PC-9 (cell line): ENCODE measurements at regions not wholly inside any gene's neighbourhood (a gene's known extent, or its start where the extent isn't known, plus 50 kb on each side); places are given as distances from the start of the nearest gene placed in this dataset.

Experiments used
- EZH2 ChIP-seq: fragments of 200-600 bp; sonication (generic); IDR thresholded peaks from 2 replicates; pipeline ENCODE4 v1.8.0; 2017; ENCODE audit warnings: antibody characterized with exemption, low read depth
- TF ChIP-seq, protein P1 (sequence below): fragments of 200-600 bp; sonication (generic); conservative IDR thresholded peaks from 2 replicates; pipeline ENCODE4 v1.6.1; 2017; ENCODE audit warnings: mixed run types, antibody characterized with exemption, mild to moderate bottlenecking, moderate library complexity

- TF ChIP-seq, protein P1, sequence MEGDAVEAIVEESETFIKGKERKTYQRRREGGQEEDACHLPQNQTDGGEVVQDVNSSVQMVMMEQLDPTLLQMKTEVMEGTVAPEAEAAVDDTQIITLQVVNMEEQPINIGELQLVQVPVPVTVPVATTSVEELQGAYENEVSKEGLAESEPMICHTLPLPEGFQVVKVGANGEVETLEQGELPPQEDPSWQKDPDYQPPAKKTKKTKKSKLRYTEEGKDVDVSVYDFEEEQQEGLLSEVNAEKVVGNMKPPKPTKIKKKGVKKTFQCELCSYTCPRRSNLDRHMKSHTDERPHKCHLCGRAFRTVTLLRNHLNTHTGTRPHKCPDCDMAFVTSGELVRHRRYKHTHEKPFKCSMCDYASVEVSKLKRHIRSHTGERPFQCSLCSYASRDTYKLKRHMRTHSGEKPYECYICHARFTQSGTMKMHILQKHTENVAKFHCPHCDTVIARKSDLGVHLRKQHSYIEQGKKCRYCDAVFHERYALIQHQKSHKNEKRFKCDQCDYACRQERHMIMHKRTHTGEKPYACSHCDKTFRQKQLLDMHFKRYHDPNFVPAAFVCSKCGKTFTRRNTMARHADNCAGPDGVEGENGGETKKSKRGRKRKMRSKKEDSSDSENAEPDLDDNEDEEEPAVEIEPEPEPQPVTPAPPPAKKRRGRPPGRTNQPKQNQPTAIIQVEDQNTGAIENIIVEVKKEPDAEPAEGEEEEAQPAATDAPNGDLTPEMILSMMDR: no peak
- no peak for TF ChIP-seq EZH2
These were observed 172.9 kb upstream of the TBC1D5 start for GRCh38 chr3:17915341-17915740.
